K562 (cell line): ENCODE measurements at regions not wholly inside any gene's neighbourhood (a gene's known extent, or its start where the extent isn't known, plus 50 kb on each side); places are given as distances from the start of the nearest gene placed in this dataset.

Experiments used
- ATAC-seq: fragments of 200-7000 bp; cut with Tn5 transposase; 3 replicates; pipeline ENCODE4 v1.9.1; 2020; ENCODE audit warnings: moderate library complexity
- BruUV-seq: library from RNA; stranded (reverse); fragments of 400-500 nt; replicated peaks from 2 replicates; lab custom pipeline; 2021; lab: Mats Ljungman, UMichigan
- CTCF ChIA-PET: fragments of 300-600 bp; formaldehyde crosslinking; extraction: SDS; loops from one replicate; lab custom pipeline; 2021; ENCODE audit warnings: low intra/inter-chr PET ratio; lab: Yijun Ruan, JAX
- POLR2A ChIA-PET: fragments of 300-600, 350-650 bp; sonication (Branson Sonifier 250); formaldehyde crosslinking; extraction: SDS; loops from one replicate; lab custom pipeline; 2021; ENCODE audit warnings: antibody characterized with exemption, inconsistent platforms; lab: Yijun Ruan, JAX
- DNase-seq, 4 experiments: peaks; one replicate each; pipeline versions ENCODE4 v3.0.0 to v3.0.0-alpha.2; 2011 to 2018; ENCODE audit warnings: low spot score in 3 of 4, mixed read lengths in 3 of 4; ENCODE audit errors: extremely low read depth in 1 of 4
- FAIRE-seq: peaks from 2 replicates; lab custom pipeline; 2011; peaks lifted over from hg19 to GRCh38; lab: Jason Lieb, UNC
- H2AFZ ChIP-seq: 2 replicates; pipeline ENCODE4 v1.6.0; 2011; ENCODE audit warnings: low read depth, low read length, control low read depth, inconsistent platforms
- H3K27ac ChIP-seq: fragments of 200-600 bp; 3 replicates; pipeline ENCODE4 v1.8.0; 2011; ENCODE audit warnings: low read depth, mild to moderate bottlenecking, control low read depth, inconsistent platforms, low read length, moderate library complexity, mixed read lengths; ENCODE audit errors: extremely low read depth
- H3K27me3 ChIP-seq, 2 experiments: fragments of 300-600 bp in 1 of 2; 2 replicates in 1 of 2; 3 replicates in 1 of 2; pipeline versions ENCODE4 v1.6.0 to v1.8.0; 2011; ENCODE audit warnings: inconsistent platforms in 2 of 2, low read length in 2 of 2, mild to moderate bottlenecking in 1 of 2, mixed read lengths in 1 of 2, moderate library complexity in 1 of 2; ENCODE audit not compliant: control insufficient read depth in 2 of 2, insufficient read depth in 2 of 2
- H3K36me3 ChIP-seq: fragments of 300-600 bp; 3 replicates; pipeline ENCODE4 v1.8.0; 2011; ENCODE audit warnings: mild to moderate bottlenecking, low read length, inconsistent platforms; ENCODE audit not compliant: control insufficient read depth, insufficient read depth
- H3K4me1 ChIP-seq, 2 experiments: fragments of 200-600 bp in 1 of 2; replicated peaks in 1 of 2; 2 replicates in 1 of 2; 3 replicates in 1 of 2; pipeline versions ENCODE4 v1.5.1 to v1.8.0; 2011; ENCODE audit warnings: inconsistent platforms in 2 of 2, low read length in 2 of 2, mild to moderate bottlenecking in 1 of 2, mixed read lengths in 1 of 2, moderate library complexity in 1 of 2; ENCODE audit not compliant: control insufficient read depth in 2 of 2, insufficient read depth in 2 of 2
- H3K4me2 ChIP-seq: 2 replicates; pipeline ENCODE4 v1.6.1; 2011; ENCODE audit warnings: low read length, control low read depth, inconsistent platforms, mixed read lengths; ENCODE audit not compliant: insufficient read depth
- H3K4me3 ChIP-seq: fragments of 200-600 bp; sonication (generic), shearing (Covaris generic); 2 replicates; pipeline ENCODE4 v1.5.1; 2016; ENCODE audit warnings: control low read depth, inconsistent platforms
- H3K79me2 ChIP-seq: fragments of 200-600 bp; 3 replicates; pipeline ENCODE4 v1.8.0; 2011; ENCODE audit warnings: low read length, inconsistent platforms; ENCODE audit not compliant: control insufficient read depth, insufficient read depth
- H3K9ac ChIP-seq, 2 experiments: 2 replicates each; pipeline versions ENCODE4 v1.6.0 to v1.6.1; 2011; ENCODE audit warnings: low read depth in 2 of 2, low read length in 2 of 2, control low read depth in 1 of 2, inconsistent platforms in 1 of 2, mild to moderate bottlenecking in 1 of 2, mixed read lengths in 1 of 2; ENCODE audit not compliant: insufficient read depth in 1 of 2
- H3K9me1 ChIP-seq: one replicate; pipeline ENCODE4 v1.6.0; 2011; ENCODE audit warnings: inconsistent platforms, mild to moderate bottlenecking, low read length, moderate library complexity; ENCODE audit not compliant: control insufficient read depth, insufficient read depth
- H3K9me3 ChIP-seq: replicated peaks from 2 replicates; pipeline ENCODE4 v1.5.1; 2011; ENCODE audit warnings: low read depth, low read length, inconsistent platforms; ENCODE audit not compliant: control insufficient read depth, insufficient read depth
- H4K20me1 ChIP-seq: replicated peaks from 2 replicates; pipeline ENCODE4 v1.6.1; 2011; ENCODE audit warnings: low read length, inconsistent platforms, mixed read lengths; ENCODE audit not compliant: control insufficient read depth, insufficient read depth
- ATF1 ChIP-seq, 2 experiments: fragments of 450-650 bp in 1 of 2; IDR thresholded peaks; 2 replicates each; pipeline ENCODE4 v1.6.1; 2016; ENCODE audit warnings: missing compliant biosample characterization in 1 of 2, missing genetic modification characterization in 1 of 2
- CBX3 ChIP-seq, 2 experiments: IDR thresholded peaks; 1 replicate in 1 of 2; 2 replicates in 1 of 2; pipeline ENCODE4 v1.6.1; 2012; ENCODE audit warnings: inconsistent platforms in 2 of 2, low read length in 2 of 2, borderline replicate concordance in 1 of 2, control low read depth in 1 of 2
- KAT2B ChIP-seq: IDR thresholded peaks from one replicate; pipeline ENCODE4 v1.6.1; 2012; ENCODE audit warnings: low read depth, mild to moderate bottlenecking, control low read depth, inconsistent platforms, low read length, moderate library complexity
- MYNN ChIP-seq, 2 experiments: sonication (generic); formaldehyde crosslinking in 1 of 2; IDR thresholded peaks; 2 replicates each; pipeline versions ENCODE4 v1.5.0 to v1.6.1; 2016 to 2020; ENCODE audit warnings: antibody characterized with exemption in 1 of 2, missing genetic modification reagents in 1 of 2
- NR4A1 ChIP-seq, 2 experiments: fragments of 250-450 bp in 1 of 2; fragments of 450-650 bp in 1 of 2; sonication (Bioruptor Pico) in 1 of 2; IDR thresholded peaks; 2 replicates each; pipeline versions ENCODE4 v1.4.0 to v1.6.1; 2016 to 2020; ENCODE audit warnings: mild to moderate bottlenecking in 2 of 2, missing compliant biosample characterization in 1 of 2, missing genetic modification characterization in 1 of 2, moderate library complexity in 1 of 2
- POLR2B ChIP-seq: fragments of 450-650 bp; IDR thresholded peaks from 2 replicates; pipeline ENCODE4 v1.6.1; 2018; ENCODE audit warnings: low read depth; ENCODE audit not compliant: partially characterized antibody
- ZNF274 ChIP-seq: IDR thresholded peaks from 2 replicates; pipeline ENCODE4 v1.6.1; 2011; ENCODE audit warnings: low read depth, mild to moderate bottlenecking, low read length, moderate library complexity, borderline replicate concordance
- WGBS: fragments of 100-300 bp; shearing (Covaris generic); methylation state at CpG from one replicate; pipeline ENCODE4 v1.1.6; 2016; ENCODE audit warnings: low coverage, mixed read lengths; ENCODE audit not compliant: insufficient coverage; ENCODE audit errors: missing lambda C conversion rate; 5-methylcytosine and 5-hydroxymethylcytosine counted together
- in situ Hi-C: fragments of 300-500 bp; cut with MboI; formaldehyde crosslinking; loops from 4 replicates; pipeline ENCODE4 v1.15.0; 2018; ENCODE audit warnings: inconsistent platforms, mixed read lengths
- intact Hi-C: fragments of 100-400 bp; cut with micrococcal nuclease; formaldehyde crosslinking; loops from 2 replicates; pipeline ENCODE4 v1.14.2; 2022
- TF ChIP-seq, protein P1 (sequence below): fragments of 450-650 bp; conservative IDR thresholded peaks from 2 replicates; pipeline ENCODE4 v1.6.1; 2016; ENCODE audit warnings: missing genetic modification characterization, low read depth, mild to moderate bottlenecking, missing compliant biosample characterization, moderate library complexity
- TF ChIP-seq, protein P2 (sequence below): fragments of 450-650 bp; IDR thresholded peaks from 2 replicates; pipeline ENCODE4 v1.7.1; 2018; ENCODE audit warnings: mild to moderate bottlenecking, low read depth; ENCODE audit not compliant: partially characterized antibody
- TF ChIP-seq, protein P3 (sequence below): fragments of 250-450 bp; sonication (Bioruptor Pico); IDR thresholded peaks from 2 replicates; pipeline ENCODE4 v1.5.0; 2021; ENCODE audit warnings: mild to moderate bottlenecking, moderate library complexity

DNA sequence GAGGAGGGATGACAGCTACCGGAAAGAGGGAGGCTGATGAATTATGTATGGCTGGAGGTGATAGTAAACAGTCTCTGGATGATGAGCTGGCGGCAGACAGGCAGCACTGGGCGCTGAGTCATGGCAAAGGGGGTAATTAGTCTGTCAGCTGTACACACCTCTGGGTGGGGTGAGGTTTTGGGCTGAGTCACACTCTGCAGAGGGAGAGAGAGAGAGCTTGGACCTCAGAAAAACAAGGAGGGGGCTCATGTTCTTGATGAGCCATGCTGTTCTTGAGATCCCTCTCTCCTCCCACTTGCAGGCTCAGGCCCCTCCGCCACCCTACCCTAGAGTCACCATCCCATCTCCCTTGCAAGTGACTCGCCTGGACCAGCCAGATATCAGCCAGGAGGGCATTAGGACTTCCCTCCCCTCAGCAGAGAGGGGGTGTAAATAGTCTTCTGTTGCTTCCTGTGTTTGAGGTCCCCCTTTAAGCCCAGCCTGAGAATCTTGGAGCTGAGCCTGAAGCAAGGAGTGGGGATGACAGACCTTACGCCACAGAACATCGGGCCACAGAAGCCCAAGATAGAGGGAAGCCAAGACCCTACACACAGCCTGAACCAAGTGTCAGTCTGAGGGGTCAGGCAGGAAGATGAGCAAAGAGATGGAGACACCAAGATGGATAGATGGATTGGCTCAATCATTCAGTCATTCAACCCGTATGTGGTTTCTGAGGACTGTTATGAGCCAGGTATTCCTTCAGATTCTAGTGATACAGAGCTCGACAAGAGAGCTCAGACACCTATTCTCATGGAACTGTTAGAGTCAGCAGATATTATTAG lies 383.2 kb upstream of the CCL2 start (continued):
- TF ChIP-seq, protein P1, sequence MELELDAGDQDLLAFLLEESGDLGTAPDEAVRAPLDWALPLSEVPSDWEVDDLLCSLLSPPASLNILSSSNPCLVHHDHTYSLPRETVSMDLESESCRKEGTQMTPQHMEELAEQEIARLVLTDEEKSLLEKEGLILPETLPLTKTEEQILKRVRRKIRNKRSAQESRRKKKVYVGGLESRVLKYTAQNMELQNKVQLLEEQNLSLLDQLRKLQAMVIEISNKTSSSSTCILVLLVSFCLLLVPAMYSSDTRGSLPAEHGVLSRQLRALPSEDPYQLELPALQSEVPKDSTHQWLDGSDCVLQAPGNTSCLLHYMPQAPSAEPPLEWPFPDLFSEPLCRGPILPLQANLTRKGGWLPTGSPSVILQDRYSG (tag), result 0 out of 2 replicates have a peak, but pooled peaks have one; percentile 28
- TF ChIP-seq ATF1 (CRISPR knock-in tag; IDR thresholded peaks at IDR 0.05), result no peak
- TF ChIP-seq ATF1 (tag; IDR thresholded peaks at IDR 0.05), result peak; percentile 83
- peak; percentile 95 for TF ChIP-seq MYNN (IDR thresholded peaks at IDR 0.05)
- no peak for TF ChIP-seq MYNN (CRISPR knock-in tag; IDR thresholded peaks at IDR 0.05)
- peak in 1 of 2 experiments; percentile 84; a peak in 1 of 3 replicates for TF ChIP-seq CBX3 (IDR thresholded peaks at IDR 0.05; ENCODE audit: borderline replicate concordance in 1 of 2, low read length in 2 of 2)

DNA sequence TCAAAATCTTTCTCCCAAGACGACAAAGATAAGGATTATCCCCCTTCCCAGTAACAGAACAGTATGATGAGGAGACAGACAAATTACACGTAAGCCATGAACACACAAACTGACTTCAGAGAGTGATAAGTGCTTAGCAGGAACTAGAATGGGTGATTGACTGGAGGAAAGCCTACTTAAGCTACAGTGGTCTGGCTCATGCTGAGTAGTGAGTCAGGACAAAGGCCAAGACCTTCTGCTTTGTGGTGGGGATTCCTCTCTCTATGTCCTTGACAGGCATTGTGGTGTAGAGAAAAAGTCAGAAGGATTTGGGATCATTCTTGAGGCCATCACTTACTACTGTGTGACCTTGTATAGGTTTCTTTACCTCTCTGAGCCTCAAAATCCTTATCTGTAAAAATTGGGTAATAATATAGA lies 381.9 kb upstream of the CCL2 start:
- Histone ChIP-seq H3K27ac (peak overlapping the region; percentile 90), H3K4me1 (peaks cover 39 to 72% of the 10 kb centered on the region in 2 experiments), H3K4me3 (no peak overlapping the region), H3K4me2 (peak overlapping the region; percentile 76), H4K20me1 (no peaks in the 10 kb centered on the region), H3K79me2 (no peaks in the 10 kb centered on the region), H3K9me3 (no peaks in the 10 kb centered on the region), H2AFZ (peak overlapping the region; percentile 41; the same call in 1 of the 2 replicates), H3K27me3 (no peaks in the 10 kb centered on the region), H3K9ac (peak overlapping the region in 1 of 2 experiments; percentile 64; a peak in 2 of 4 replicates), H3K9me1 (no peaks in the 10 kb centered on the region), H3K36me3 (no peaks in the 10 kb centered on the region)
- peak; percentile 13; the same call in 2 of the 3 replicates for ATAC-seq
- POLR2A ChIA-PET, result interaction anchor here (1.0 kb wide), 1 partner anchor 11 kb away, joined by 3 read pairs; no protein-coding TSS in a partner anchor
- CTCF ChIA-PET, result no interaction called here
- BruUV-seq, result no TSS peak
- FAIRE-seq, result peak; percentile 71
- intact Hi-C loops (loop anchor here (5.0 kb wide), 1 partner anchor 54 kb away; no protein-coding TSS in a partner anchor), in situ Hi-C loops (no loop called here)
- peak in 3 of 4 experiments; percentile 22 to 84 (median 47) for DNase-seq
- WGBS, result 6% methylated on average over 2 of the region's 2 CpGs
- TF ChIP-seq KAT2B (no peak), ZNF274 (no peak), NR4A1 (CRISPR knock-in tag; IDR thresholded peaks at IDR 0.05) (no peak), NR4A1 (tag; IDR thresholded peaks at IDR 0.05) (no peak), POLR2B (peak; percentile 40)
- TF ChIP-seq, protein P2, sequence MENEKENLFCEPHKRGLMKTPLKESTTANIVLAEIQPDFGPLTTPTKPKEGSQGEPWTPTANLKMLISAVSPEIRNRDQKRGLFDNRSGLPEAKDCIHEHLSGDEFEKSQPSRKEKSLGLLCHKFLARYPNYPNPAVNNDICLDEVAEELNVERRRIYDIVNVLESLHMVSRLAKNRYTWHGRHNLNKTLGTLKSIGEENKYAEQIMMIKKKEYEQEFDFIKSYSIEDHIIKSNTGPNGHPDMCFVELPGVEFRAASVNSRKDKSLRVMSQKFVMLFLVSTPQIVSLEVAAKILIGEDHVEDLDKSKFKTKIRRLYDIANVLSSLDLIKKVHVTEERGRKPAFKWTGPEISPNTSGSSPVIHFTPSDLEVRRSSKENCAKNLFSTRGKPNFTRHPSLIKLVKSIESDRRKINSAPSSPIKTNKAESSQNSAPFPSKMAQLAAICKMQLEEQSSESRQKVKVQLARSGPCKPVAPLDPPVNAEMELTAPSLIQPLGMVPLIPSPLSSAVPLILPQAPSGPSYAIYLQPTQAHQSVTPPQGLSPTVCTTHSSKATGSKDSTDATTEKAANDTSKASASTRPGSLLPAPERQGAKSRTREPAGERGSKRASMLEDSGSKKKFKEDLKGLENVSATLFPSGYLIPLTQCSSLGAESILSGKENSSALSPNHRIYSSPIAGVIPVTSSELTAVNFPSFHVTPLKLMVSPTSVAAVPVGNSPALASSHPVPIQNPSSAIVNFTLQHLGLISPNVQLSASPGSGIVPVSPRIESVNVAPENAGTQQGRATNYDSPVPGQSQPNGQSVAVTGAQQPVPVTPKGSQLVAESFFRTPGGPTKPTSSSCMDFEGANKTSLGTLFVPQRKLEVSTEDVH, result no peak
- TF ChIP-seq, protein P3, sequence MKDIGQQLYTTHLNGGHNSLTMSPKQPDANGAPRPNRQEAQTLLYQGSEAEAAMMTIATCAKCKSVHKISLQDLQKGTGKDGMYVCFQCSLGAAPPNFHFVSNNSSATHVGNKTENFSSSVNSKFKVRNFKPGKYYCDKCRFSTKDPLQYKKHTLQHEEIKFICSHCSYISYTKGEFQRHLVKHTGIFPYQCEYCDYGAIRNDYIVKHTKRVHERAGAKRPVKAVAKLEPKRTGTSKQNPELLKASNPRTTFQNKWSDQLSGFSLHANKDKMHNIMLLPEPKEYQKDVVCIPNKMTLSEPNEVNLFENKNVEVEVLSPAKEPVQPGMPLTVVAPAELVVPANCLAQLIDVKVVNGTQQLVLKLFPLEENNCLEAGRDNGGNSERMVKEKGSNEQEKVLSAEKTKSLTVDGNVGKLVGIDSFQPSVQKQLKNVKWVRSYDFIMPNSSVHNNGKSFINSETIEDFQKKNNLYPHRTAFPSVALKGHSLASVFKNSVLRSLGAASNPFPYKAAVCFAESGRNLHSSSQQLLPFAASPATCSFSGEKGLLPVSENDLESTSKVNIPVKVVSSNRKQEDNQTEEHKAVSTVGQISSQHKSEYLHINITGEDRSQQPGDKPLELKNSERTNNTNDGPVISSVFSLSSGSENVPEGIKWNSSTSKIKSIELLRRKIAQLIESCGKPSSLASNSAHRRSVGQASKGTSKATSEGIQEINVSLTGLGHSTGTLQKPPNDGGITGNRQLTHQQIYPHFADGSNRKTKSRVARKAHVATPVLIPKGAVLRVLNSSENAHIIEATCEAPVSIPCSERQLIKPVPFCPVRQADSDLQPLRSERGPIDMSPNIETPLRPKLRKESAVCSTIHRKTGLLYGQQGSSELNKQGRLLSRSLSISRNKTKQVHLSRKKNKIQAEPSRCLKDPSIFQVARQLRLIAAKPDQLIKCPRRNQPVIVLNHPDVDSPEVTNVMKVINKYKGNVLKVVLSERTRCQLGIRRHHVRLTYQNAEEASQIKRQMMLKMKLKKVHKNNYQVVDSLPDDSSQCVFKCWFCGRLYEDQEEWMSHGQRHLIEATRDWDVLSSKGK (CRISPR knock-in tag), result no peak
